ENCODE measurements at regions not wholly inside any gene's neighbourhood (a gene's known extent, or its start where the extent isn't known, plus 50 kb on each side); places are given as distances from the start of the nearest gene placed in this dataset.

DNA sequence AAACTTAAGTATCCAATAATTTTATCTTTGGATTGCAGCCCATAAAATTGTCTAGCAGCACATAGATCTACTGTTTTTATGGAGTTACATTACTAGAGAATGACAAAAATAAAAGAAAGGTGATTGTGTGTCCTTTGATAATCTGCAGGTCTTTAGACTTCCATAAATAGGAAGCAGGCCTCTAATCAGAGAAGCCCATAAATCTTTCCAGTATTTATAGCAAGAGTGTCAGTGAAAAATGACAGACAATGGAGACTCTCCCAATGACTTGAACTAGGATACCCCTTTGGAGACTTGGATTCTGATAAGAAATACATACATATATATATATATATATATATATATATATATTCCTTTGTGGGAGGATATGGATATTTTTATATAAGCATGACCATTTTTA, 351.2 kb downstream of the PCDH17 start:
- no peak for TF ChIP-seq GABPA (IDR thresholded peaks at IDR 0.05; ENCODE audit: low read depth)
- TF ChIP-seq POLR2AphosphoS5 (IDR thresholded peaks at IDR 0.05; ENCODE audit: low read depth), result no peak
- TF ChIP-seq SPI1 (IDR thresholded peaks at IDR 0.05; ENCODE audit: borderline replicate concordance, low read depth), result no peak
- TF ChIP-seq, protein P1, sequence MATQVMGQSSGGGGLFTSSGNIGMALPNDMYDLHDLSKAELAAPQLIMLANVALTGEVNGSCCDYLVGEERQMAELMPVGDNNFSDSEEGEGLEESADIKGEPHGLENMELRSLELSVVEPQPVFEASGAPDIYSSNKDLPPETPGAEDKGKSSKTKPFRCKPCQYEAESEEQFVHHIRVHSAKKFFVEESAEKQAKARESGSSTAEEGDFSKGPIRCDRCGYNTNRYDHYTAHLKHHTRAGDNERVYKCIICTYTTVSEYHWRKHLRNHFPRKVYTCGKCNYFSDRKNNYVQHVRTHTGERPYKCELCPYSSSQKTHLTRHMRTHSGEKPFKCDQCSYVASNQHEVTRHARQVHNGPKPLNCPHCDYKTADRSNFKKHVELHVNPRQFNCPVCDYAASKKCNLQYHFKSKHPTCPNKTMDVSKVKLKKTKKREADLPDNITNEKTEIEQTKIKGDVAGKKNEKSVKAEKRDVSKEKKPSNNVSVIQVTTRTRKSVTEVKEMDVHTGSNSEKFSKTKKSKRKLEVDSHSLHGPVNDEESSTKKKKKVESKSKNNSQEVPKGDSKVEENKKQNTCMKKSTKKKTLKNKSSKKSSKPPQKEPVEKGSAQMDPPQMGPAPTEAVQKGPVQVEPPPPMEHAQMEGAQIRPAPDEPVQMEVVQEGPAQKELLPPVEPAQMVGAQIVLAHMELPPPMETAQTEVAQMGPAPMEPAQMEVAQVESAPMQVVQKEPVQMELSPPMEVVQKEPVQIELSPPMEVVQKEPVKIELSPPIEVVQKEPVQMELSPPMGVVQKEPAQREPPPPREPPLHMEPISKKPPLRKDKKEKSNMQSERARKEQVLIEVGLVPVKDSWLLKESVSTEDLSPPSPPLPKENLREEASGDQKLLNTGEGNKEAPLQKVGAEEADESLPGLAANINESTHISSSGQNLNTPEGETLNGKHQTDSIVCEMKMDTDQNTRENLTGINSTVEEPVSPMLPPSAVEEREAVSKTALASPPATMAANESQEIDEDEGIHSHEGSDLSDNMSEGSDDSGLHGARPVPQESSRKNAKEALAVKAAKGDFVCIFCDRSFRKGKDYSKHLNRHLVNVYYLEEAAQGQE (IDR thresholded peaks at IDR 0.05; ENCODE audit: insufficient replicate concordance, low read depth), result no peak
- TF ChIP-seq, protein P2, sequence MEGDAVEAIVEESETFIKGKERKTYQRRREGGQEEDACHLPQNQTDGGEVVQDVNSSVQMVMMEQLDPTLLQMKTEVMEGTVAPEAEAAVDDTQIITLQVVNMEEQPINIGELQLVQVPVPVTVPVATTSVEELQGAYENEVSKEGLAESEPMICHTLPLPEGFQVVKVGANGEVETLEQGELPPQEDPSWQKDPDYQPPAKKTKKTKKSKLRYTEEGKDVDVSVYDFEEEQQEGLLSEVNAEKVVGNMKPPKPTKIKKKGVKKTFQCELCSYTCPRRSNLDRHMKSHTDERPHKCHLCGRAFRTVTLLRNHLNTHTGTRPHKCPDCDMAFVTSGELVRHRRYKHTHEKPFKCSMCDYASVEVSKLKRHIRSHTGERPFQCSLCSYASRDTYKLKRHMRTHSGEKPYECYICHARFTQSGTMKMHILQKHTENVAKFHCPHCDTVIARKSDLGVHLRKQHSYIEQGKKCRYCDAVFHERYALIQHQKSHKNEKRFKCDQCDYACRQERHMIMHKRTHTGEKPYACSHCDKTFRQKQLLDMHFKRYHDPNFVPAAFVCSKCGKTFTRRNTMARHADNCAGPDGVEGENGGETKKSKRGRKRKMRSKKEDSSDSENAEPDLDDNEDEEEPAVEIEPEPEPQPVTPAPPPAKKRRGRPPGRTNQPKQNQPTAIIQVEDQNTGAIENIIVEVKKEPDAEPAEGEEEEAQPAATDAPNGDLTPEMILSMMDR (IDR thresholded peaks at IDR 0.05; ENCODE audit: insufficient read depth, low read length), result no peak
- no peaks in the 10 kb centered on the region for H3K27me3 ChIP-seq (ENCODE audit: insufficient read depth, poor library complexity, severe bottlenecking)
- H3K4me3 ChIP-seq (replicated peaks; ENCODE audit: insufficient read depth, low read length), result no peak overlapping the region
- no peak for DNase-seq (ENCODE audit: low read depth in 1 of 2, low spot score in 1 of 2)
- no peak overlapping the region for H3K27ac ChIP-seq (replicated peaks)

DNA sequence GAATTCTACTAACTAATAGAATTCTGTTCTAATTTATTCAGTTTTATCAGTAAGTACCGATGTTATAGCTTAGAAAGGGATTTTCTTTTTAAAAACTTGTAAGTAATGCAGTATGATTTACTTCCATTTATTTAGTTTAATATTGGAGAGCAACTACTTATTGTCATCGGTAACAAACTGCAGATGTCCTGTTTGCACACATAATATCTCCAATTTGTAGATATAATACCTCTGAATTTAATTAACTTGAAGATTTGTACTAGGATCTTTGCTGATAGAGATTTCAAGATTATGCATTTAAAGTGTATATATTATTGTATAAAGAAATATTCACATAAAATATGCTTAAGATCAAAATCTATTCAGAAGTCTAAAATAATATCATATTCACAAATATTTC, 356.7 kb downstream of the PCDH17 start:
- Histone ChIP-seq H3K27ac (replicated peaks) (no peak overlapping the region), H3K4me3 (replicated peaks; ENCODE audit: insufficient read depth, low read length) (no peak overlapping the region), H3K27me3 (ENCODE audit: insufficient read depth, poor library complexity, severe bottlenecking) (no peaks in the 10 kb centered on the region)
- DNase-seq (ENCODE audit: low read depth in 1 of 2, low spot score in 1 of 2), result no peak
- TF ChIP-seq POLR2AphosphoS5 (IDR thresholded peaks at IDR 0.05; ENCODE audit: low read depth), result no peak
- no peak for TF ChIP-seq GABPA (IDR thresholded peaks at IDR 0.05; ENCODE audit: low read depth)
- TF ChIP-seq, protein P2 (IDR thresholded peaks at IDR 0.05; ENCODE audit: insufficient read depth, low read length), result no peak
- no peak for TF ChIP-seq SPI1 (IDR thresholded peaks at IDR 0.05; ENCODE audit: borderline replicate concordance, low read depth)
- TF ChIP-seq, protein P1 (IDR thresholded peaks at IDR 0.05; ENCODE audit: insufficient replicate concordance, low read depth), result no peak

DNA sequence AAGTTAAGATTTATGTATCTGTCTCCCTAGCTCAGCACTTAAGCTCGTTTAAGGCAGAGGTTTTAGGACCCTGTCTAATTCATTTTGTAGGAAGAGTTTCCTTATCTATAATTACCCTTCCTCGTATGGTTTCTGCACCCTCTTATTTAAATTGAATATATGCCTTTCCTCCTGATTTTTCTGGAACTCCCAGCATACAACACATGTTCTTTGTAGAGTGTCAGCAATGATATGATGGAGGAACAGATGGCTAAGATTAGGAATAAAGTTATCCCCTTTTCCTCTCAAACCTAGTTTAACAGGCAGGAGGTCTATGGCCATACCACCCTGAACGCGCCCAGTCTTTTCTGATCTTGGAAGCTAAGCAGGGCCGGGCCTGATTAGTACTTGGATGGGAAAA, 359.5 kb downstream of the PCDH17 start:
- Histone ChIP-seq H3K27me3 (ENCODE audit: insufficient read depth, poor library complexity, severe bottlenecking) (no peaks in the 10 kb centered on the region), H3K27ac (replicated peaks) (no peak overlapping the region), H3K4me3 (replicated peaks; ENCODE audit: insufficient read depth, low read length) (no peak overlapping the region)
- TF ChIP-seq, protein P1 (IDR thresholded peaks at IDR 0.05; ENCODE audit: insufficient replicate concordance, low read depth), result no peak
- TF ChIP-seq GABPA (IDR thresholded peaks at IDR 0.05; ENCODE audit: low read depth) (no peak), POLR2AphosphoS5 (IDR thresholded peaks at IDR 0.05; ENCODE audit: low read depth) (no peak), SPI1 (IDR thresholded peaks at IDR 0.05; ENCODE audit: borderline replicate concordance, low read depth) (no peak)
- TF ChIP-seq, protein P2 (IDR thresholded peaks at IDR 0.05; ENCODE audit: insufficient read depth, low read length), result no peak
- no peak for DNase-seq (ENCODE audit: low read depth in 1 of 2, low spot score in 1 of 2)

Data from HL-60 (cell line).